Esophagus muscularis mucosa (tissue), 4 donors: ENCODE measurements at regions not wholly inside any gene's neighbourhood (a gene's known extent, or its start where the extent isn't known, plus 50 kb on each side); places are given as distances from the start of the nearest gene placed in this dataset.

Experiments used
- CTCF ChIP-seq, 3 experiments: fragments of 200-600 bp in 2 of 3; fragments of 450-650 bp in 1 of 3; sonication (generic) in 2 of 3; IDR thresholded peaks; one replicate each; pipeline ENCODE4 v1.5.1; 2017 to 2019; ENCODE audit warnings: antibody characterized with exemption in 3 of 3, mild to moderate bottlenecking in 2 of 3, moderate library complexity in 1 of 3
- EP300 ChIP-seq: sonication (generic); formaldehyde crosslinking; IDR thresholded peaks from one replicate; pipeline ENCODE4 v1.6.1; 2017; ENCODE audit warnings: antibody characterized with exemption
- POLR2A ChIP-seq: fragments of 450-650 bp; IDR thresholded peaks from one replicate; pipeline ENCODE4 v1.6.1; 2017; ENCODE audit warnings: antibody characterized with exemption, moderate library complexity, mild to moderate bottlenecking, low read depth
- POLR2AphosphoS5 ChIP-seq, 2 donors: sonication (generic); formaldehyde crosslinking; IDR thresholded peaks; one replicate each; pipeline ENCODE4 v1.6.1; 2017; ENCODE audit warnings: antibody characterized with exemption in 2 of 2

- TF ChIP-seq EP300 = no peak
- no peak for TF ChIP-seq POLR2AphosphoS5 (IDR thresholded peaks at IDR 0.05)
- TF ChIP-seq POLR2A = no peak
- no peak for TF ChIP-seq CTCF (IDR thresholded peaks at IDR 0.05)
These were observed 242.1 kb downstream of the KDM5D start for GRCh38 chrY:19502169-19503091.
